K562 (cell line): ENCODE measurements at regions not wholly inside any gene's neighbourhood (a gene's known extent, or its start where the extent isn't known, plus 50 kb on each side); places are given as distances from the start of the nearest gene placed in this dataset.

ENCODE experiments used
- EP300 ChIP-seq: IDR thresholded peaks from 2 replicates; pipeline ENCODE4 v1.6.1; 2012; ENCODE audit warnings: low read length, improper control_type of control experiment
- KLF10 ChIP-seq: fragments of 250-450 bp; sonication (Bioruptor Pico); IDR thresholded peaks from 2 replicates; pipeline ENCODE4 v1.6.1; 2021; ENCODE audit warnings: matching md5 sums
- POLR2AphosphoS5 ChIP-seq: IDR thresholded peaks from 2 replicates; pipeline ENCODE4 v1.6.1; 2011; ENCODE audit warnings: mild to moderate bottlenecking, low read depth, low read length, moderate library complexity; ENCODE audit not compliant: control insufficient read depth, insufficient read depth
- SMARCE1 ChIP-seq: fragments of 450-650 bp; IDR thresholded peaks from 2 replicates; pipeline ENCODE4 v1.7.1; 2016; ENCODE audit warnings: mild to moderate bottlenecking
- TAF1 ChIP-seq: IDR thresholded peaks from 2 replicates; pipeline ENCODE4 v1.6.1; 2011; ENCODE audit warnings: mild to moderate bottlenecking, low read length, moderate library complexity; ENCODE audit not compliant: insufficient read depth, control insufficient read depth, severe bottlenecking; ENCODE audit errors: extremely low read depth
- YY1 ChIP-seq, 3 experiments: IDR thresholded peaks; 2 replicates each; pipeline ENCODE4 v1.6.1; 2011; ENCODE audit warnings: low read length in 2 of 3, mild to moderate bottlenecking in 2 of 3, moderate library complexity in 2 of 3, borderline replicate concordance in 1 of 3, control low read depth in 1 of 3, low read depth in 1 of 3; ENCODE audit not compliant: insufficient read depth in 3 of 3, insufficient replicate concordance in 2 of 3, control insufficient read depth in 1 of 3, insufficient read length in 1 of 3; ENCODE audit errors: extremely low read depth in 1 of 3

- TF ChIP-seq SMARCE1 (no peak), KLF10 (no peak), TAF1 (no peak), EP300 (no peak), POLR2AphosphoS5 (no peak), YY1 (IDR thresholded peaks at IDR 0.05; ENCODE audit: borderline replicate concordance in 1 of 3, control insufficient read depth in 1 of 3, extremely low read depth in 1 of 3, insufficient read depth in 3 of 3, insufficient read length in 1 of 3, insufficient replicate concordance in 2 of 3, low read depth in 1 of 3, low read length in 2 of 3) (no peak)
Observed at GRCh38 chr5:29378104-29378503, 1815.4 kb upstream of the CDH6 start.
